LNCaP clone FGC (cell line): ENCODE measurements at regions not wholly inside any gene's neighbourhood (a gene's known extent, or its start where the extent isn't known, plus 50 kb on each side); places are given as distances from the start of the nearest gene placed in this dataset.
"Not testable (repeated sequence)": the region's sequence is repeated elsewhere in the genome, so short reads cannot be mapped to it uniquely, and the experiment has no call there.

Experiments
- DNase-seq: peaks from one replicate; pipeline ENCODE4 v3.0.0-alpha.2; 2011; ENCODE audit warnings: low read depth
- H3K4me3 ChIP-seq: 2 replicates; pipeline ENCODE4 v1.5.1; 2011; ENCODE audit warnings: mild to moderate bottlenecking, low read depth, low read length, control low read depth
- TF ChIP-seq, protein P1 (sequence below): IDR thresholded peaks from 2 replicates; pipeline ENCODE4 v1.5.1; 2012; ENCODE audit warnings: mild to moderate bottlenecking; ENCODE audit not compliant: control insufficient read depth, insufficient read depth; ENCODE audit errors: extremely low read depth

DNA sequence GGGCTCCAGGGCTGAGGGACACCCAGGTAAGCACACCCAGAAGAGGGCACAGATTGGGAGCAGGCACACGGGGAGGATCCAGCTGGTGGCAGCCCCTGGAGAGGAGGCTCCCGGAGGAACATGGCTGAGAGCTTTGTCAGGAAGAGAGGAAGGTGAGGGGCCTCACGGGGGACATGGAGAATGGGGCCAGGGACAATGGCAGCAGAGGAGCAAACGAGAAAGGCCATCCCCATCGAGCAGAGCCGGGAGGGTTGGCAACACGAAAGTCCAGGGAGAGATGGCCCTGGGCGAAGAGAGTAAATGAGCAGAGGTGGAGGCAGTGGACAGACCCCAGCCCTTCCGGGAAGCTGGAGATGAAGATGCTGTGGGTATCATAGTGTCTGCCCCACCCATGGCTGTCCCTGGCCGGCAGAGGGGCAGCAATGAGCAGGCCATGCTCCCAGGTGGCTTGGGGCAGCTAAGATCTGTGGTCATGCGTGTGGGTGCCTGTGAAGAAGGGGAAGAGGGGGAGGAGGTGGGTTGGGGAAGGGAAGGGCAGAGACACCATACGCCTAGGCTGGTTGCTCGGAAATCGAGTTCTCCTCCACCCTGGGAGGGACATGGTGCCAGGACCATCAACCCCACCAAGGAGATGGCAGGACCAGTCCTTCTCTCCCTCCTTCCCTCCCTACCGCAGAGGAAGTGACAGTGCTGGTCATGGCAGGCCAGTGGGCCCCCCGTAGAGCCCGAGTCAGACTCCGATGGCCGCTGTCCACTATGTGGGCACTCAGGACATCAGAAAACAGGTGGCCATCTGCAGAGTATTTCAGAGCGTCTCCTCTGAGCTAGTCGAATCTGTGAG is 191.7 kb downstream of the NDUFA10 start:
- DNase-seq, result no peak
- TF ChIP-seq, protein P1, sequence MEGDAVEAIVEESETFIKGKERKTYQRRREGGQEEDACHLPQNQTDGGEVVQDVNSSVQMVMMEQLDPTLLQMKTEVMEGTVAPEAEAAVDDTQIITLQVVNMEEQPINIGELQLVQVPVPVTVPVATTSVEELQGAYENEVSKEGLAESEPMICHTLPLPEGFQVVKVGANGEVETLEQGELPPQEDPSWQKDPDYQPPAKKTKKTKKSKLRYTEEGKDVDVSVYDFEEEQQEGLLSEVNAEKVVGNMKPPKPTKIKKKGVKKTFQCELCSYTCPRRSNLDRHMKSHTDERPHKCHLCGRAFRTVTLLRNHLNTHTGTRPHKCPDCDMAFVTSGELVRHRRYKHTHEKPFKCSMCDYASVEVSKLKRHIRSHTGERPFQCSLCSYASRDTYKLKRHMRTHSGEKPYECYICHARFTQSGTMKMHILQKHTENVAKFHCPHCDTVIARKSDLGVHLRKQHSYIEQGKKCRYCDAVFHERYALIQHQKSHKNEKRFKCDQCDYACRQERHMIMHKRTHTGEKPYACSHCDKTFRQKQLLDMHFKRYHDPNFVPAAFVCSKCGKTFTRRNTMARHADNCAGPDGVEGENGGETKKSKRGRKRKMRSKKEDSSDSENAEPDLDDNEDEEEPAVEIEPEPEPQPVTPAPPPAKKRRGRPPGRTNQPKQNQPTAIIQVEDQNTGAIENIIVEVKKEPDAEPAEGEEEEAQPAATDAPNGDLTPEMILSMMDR, result no peak

DNA sequence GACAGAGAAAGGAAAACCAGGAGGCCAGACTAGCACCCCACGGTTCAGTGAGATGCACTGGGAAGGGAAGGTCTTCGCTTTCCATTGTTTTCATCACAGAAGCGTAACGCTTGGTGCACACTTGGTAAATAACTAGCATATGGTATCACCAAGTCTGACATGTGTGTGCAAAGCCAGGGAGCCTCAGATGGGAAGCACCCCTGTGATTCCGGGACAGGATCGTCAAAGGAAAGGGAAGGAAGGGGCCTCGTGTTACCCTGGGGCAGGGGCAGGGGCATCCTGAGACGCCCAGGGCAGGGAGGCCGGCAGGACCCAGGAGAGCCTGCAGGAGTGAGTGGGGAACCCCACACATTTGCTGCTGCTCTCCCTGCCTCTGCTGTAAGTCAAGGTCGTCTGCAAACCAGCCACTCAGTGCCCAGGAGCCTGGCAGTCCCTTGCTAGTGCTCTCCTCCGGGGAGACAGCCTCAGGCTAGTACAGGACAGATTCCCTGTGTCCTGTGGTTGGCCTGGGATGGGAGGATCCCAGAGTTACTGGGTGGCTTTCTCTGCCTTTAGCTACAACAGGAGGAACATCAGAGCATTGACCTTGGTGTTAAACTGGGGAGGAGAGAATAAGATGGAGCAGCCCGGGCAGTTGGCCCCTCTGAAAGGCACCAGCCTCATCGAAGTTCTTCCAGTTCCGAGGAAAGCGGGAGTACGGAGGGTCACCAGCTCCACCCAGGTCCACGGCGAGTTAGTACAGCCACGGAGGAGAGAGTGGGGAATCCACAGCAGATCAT is 192.5 kb downstream of the NDUFA10 start:
- TF ChIP-seq, protein P1, result no peak

More for the DNA sequence above, 191.7 kb downstream of the NDUFA10 start:
- no peak overlapping the region for H3K4me3 ChIP-seq

DNA sequence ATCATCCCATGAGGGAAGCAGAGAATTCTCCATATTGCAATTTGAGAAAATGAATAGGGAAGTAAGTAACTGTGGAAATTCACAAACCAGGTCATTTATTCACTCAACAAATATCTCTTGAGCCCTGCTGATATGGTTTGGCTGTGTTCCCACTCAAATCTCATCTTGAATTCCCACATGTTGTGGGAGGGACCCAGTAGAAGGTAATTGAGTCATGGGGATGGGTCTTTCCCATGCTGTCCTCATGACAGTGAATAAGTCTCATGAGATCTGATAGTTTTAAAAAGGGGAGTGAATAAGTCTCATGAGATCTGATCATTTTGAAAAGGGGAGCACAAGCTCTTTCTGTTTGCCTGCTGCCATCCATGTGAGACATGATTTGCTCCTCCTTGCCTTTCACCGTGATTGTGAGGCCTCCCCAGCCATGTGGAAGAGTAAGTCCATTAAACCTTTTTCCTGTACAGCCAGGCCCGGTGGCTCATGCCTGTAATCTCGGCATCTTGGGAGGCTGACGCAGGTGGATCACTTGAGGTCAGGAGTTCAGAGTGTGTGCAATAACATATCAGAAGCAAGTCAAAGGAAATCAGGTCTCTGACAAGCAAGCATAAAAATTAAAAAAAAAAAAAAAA is 193.2 kb downstream of the NDUFA10 start:
- TF ChIP-seq, protein P1, result no peak
- no peak overlapping the region for H3K4me3 ChIP-seq
- DNase-seq, result no peak

More for the DNA sequence above, 192.5 kb downstream of the NDUFA10 start:
- H3K4me3 ChIP-seq, result no peak overlapping the region
- DNase-seq, result no peak

- H3K4me3 ChIP-seq, result no peak overlapping the region
- no peak for DNase-seq
- TF ChIP-seq, protein P1, result no peak
These were observed 194.0 kb downstream of the NDUFA10 start for GRCh38 chr2:239831001-239831731.

GRCh38 chr2:239830121-239831000 is 194.8 kb downstream of the NDUFA10 start:
- DNase-seq, result no peak
- no peak overlapping the region for H3K4me3 ChIP-seq
- TF ChIP-seq, protein P1, result no peak

DNA sequence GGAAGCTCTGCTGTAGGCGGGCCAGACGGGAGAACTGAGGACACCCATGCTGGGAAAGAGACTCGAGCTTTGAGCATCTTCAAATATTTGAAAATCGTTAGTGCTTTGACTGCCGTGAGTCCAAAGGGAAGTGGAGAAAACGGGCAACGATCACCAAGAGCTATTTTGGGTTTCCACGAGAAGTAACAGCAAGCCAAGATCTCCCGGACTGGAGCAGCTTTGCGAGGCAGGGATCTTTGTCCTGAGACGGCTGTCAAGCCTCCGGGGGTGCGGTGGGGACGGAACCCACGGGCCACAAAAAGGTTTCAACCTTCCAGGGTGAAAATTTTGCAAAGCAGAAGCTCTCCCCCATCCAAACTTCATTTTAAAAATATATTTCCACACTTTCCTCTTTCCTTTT is 195.8 kb downstream of the NDUFA10 start:
- no peak overlapping the region for H3K4me3 ChIP-seq
- DNase-seq, result no peak
- TF ChIP-seq, protein P1, result no peak

DNA sequence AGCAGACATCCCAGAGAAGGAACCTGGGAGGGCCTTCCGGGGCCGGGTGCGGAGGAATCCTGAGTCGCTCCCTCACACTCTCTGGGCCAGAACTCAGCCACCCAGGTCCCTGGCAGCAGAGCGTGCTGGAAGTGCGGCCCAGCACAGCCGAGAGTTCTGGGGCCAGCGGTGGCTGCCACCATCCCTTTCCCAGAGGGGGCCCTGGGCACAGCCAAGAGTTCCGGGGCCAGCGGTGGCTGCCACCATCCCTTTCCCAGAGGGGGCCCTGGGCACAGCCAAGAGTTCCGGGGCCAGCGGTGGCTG is 196.2 kb downstream of the NDUFA10 start:
- not testable (repeated sequence) for H3K4me3 ChIP-seq, DNase-seq
